Thyroid gland (tissue), 4 donors: ENCODE measurements at regions not wholly inside any gene's neighbourhood (a gene's known extent, or its start where the extent isn't known, plus 50 kb on each side); places are given as distances from the start of the nearest gene placed in this dataset.

Experiments
- POLR2A ChIP-seq, 2 donors: fragments of 450-650 bp; IDR thresholded peaks; one replicate each; pipeline ENCODE4 v1.6.1; 2017; ENCODE audit warnings: antibody characterized with exemption in 2 of 2, mild to moderate bottlenecking in 2 of 2, moderate library complexity in 1 of 2
- TF ChIP-seq, protein P1 (sequence below), 6 experiments: fragments of 200-600 bp in 3 of 6; fragments of 450-650 bp in 3 of 6; sonication (generic) in 3 of 6; IDR thresholded peaks; one replicate each; pipeline ENCODE4 v1.5.1; 2016 to 2019; ENCODE audit warnings: antibody characterized with exemption in 6 of 6, mild to moderate bottlenecking in 2 of 6, inconsistent platforms in 1 of 6, moderate library complexity in 1 of 6

DNA sequence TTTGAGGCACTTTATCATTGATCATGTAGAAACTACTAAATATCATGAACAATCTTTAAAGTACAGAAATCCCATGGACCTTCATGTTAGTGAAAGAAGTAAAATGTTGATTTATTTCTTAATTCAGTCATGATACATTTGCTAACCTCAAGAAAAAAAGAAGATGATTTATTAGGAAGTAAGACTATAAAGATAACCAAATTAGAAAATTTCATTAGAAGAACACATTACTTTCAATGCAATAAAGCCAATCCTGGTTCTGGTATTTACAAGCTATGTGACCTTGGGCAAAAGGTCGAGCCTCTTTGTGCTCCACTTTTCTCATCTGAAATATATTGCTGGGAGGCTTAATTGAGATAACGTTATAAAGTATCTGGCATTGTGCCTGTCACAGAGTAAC is 365.0 kb downstream of the KIF20B start:
- TF ChIP-seq, protein P1, sequence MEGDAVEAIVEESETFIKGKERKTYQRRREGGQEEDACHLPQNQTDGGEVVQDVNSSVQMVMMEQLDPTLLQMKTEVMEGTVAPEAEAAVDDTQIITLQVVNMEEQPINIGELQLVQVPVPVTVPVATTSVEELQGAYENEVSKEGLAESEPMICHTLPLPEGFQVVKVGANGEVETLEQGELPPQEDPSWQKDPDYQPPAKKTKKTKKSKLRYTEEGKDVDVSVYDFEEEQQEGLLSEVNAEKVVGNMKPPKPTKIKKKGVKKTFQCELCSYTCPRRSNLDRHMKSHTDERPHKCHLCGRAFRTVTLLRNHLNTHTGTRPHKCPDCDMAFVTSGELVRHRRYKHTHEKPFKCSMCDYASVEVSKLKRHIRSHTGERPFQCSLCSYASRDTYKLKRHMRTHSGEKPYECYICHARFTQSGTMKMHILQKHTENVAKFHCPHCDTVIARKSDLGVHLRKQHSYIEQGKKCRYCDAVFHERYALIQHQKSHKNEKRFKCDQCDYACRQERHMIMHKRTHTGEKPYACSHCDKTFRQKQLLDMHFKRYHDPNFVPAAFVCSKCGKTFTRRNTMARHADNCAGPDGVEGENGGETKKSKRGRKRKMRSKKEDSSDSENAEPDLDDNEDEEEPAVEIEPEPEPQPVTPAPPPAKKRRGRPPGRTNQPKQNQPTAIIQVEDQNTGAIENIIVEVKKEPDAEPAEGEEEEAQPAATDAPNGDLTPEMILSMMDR (IDR thresholded peaks at IDR 0.05): no peak
- no peak for TF ChIP-seq POLR2A (IDR thresholded peaks at IDR 0.05)
